IPS DF 6.9 (cell line): ENCODE measurements at regions not wholly inside any gene's neighbourhood (a gene's known extent, or its start where the extent isn't known, plus 50 kb on each side); places are given as distances from the start of the nearest gene placed in this dataset.

Source experiments
- DNase-seq: peaks from one replicate; pipeline ENCODE4 v3.0.0-alpha.2; 2013; ENCODE audit warnings: low read depth, low spot score
- H3K27ac ChIP-seq: one replicate; pipeline ENCODE4 v1.5.1; 2013; ENCODE audit warnings: low read length, control low read depth
- H3K27me3 ChIP-seq: 2 replicates; pipeline ENCODE4 v1.6.1; 2013; ENCODE audit warnings: mild to moderate bottlenecking, low read length; ENCODE audit not compliant: control insufficient read depth, insufficient read depth
- H3K36me3 ChIP-seq: 2 replicates; pipeline ENCODE4 v1.6.1; 2013; ENCODE audit warnings: low read length; ENCODE audit not compliant: control insufficient read depth, insufficient read depth
- H3K4me1 ChIP-seq: 2 replicates; pipeline ENCODE4 v1.6.1; 2013; ENCODE audit warnings: low read length; ENCODE audit not compliant: control insufficient read depth, insufficient read depth
- H3K4me3 ChIP-seq: 2 replicates; pipeline ENCODE4 v1.5.1; 2013; ENCODE audit warnings: mild to moderate bottlenecking, low read length
- H3K9me3 ChIP-seq: 2 replicates; pipeline ENCODE4 v1.6.1; 2013; ENCODE audit warnings: low read length, inconsistent platforms; ENCODE audit not compliant: control insufficient read depth, insufficient read depth
- WGBS: extraction: QIAGEN DNeasy Blood & Tissue Kit; methylation state at CpG from one replicate; pipeline ENCODE4 v1.1.7; 2013; ENCODE audit warnings: mixed read lengths, missing lambda C conversion rate; ENCODE audit not compliant: insufficient read length, insufficient coverage; 5-methylcytosine and 5-hydroxymethylcytosine counted together

DNA sequence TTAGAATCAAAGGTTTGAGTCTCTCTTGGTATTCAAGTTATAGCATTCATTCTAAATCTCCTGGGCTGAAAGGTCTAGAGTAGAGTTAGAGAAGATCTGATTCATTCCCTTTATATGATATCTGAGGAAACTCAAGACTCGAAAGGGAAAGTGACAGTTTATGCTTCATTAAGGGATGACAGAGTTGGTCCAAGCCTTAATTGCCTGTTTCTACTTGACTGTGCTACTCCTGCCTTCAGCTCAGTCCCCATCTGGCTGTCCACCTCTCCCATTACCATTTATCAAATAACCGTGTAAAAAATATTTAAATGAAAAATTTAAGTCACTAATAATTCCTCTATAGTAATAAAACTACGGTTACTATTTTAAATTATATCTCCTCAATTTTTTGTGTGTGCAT, 537.1 kb upstream of the MEX3C start:
- WGBS: no CpG with 5 or more reads among the region's 3 CpGs

DNA sequence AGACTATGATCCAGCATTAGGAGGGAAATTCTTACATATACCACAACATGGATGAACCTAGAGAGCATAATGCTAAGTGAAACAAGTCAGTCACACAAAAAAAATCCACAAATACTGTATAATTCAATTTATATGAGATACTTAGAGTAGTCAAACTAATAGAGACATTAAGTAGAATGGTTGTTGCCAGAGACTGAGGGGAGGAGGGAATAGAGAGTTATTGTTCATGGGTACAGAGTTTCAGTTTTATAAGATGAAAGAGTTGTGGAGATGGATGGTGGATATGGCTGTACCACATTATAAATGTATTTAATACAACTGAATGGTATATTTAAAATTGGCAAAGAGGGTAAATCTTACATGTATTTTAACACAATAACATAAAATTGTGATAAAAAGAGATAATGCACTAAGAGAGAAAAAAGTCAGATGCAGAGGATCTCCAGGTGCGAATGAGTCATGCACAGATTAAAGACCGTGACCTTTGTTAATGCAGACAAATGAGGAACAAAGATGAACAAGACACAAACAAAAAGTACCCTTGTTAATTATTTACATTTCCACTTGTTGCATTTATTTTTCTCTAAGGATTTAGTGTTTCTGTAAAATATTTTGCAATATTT, 541.7 kb upstream of the MEX3C start:
- Histone ChIP-seq H3K9me3 (no peaks in the 10 kb centered on the region), H3K27me3 (no peaks in the 10 kb centered on the region), H3K4me3 (no peak overlapping the region), H3K27ac (no peak overlapping the region), H3K4me1 (no peaks in the 10 kb centered on the region), H3K36me3 (no peaks in the 10 kb centered on the region)
- DNase-seq: no peak
- WGBS: no CpG with 5 or more reads among the region's 2 CpGs

More for the DNA sequence above, 537.1 kb upstream of the MEX3C start:
- Histone ChIP-seq H3K4me1 (no peaks in the 10 kb centered on the region), H3K27ac (no peak overlapping the region), H3K4me3 (no peak overlapping the region), H3K36me3 (no peaks in the 10 kb centered on the region), H3K27me3 (no peaks in the 10 kb centered on the region), H3K9me3 (no peaks in the 10 kb centered on the region)
- DNase-seq: no peak

DNA sequence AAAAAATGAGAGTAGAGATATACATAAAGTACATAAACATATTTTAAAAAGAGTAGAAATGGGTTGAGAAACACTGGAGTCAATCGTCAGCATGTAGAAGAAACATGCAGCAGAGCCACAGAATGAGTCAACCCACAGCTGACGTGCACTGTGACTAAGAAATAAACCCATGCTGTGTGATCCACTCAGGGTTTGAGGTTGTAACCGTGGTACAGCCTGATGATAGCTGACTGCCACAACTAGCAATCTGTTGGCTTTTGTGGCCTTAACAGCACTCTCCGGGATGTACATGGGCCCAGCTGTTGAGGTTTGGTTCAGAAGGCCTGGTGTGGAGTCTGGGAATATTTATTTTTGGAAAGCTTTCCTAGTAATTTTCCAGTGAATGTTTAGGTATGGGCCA, 554.4 kb upstream of the MEX3C start:
- H3K4me3 ChIP-seq: no peak overlapping the region
- no peaks in the 10 kb centered on the region for H3K4me1 ChIP-seq
- H3K27me3 ChIP-seq: no peaks in the 10 kb centered on the region
- no CpG with 5 or more reads among the region's 4 CpGs for whole genome bisulfite sequencing
- H3K36me3 ChIP-seq: no peaks in the 10 kb centered on the region
- H3K27ac ChIP-seq: no peak overlapping the region
- DNase-seq: no peak
- H3K9me3 ChIP-seq: no peaks in the 10 kb centered on the region

DNA sequence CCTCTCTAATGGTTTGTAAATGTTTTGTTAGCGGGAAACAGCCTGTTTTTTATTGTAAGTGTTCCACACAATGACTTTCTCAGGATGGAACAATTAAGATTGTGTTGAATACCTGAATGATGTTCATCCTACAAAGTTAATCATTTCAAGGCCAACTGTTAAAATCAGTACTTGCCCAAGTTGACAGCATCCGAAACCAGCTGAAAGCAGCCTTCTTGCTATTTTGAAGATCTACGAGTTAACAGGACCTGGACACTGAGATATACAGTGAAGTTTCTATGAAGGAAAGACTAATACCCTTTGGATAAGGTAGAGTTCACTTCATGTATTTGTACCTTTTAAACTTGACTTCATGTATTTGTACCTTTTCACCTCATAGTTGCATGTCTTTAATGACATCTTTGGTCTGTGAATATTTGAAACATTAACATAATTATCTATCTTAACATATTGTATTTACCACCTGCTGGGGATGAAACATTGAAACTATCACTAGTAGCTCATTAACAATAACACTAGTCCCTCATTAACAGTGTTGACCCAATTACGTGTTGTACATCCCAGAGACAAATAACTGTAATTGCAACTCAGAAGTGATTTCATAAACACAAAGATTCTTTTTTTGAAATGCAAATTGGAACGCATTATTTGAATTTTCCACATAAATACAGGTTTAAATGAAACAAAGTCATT, 556.0 kb upstream of the MEX3C start:
- H3K27me3 ChIP-seq: no peaks in the 10 kb centered on the region

DNA sequence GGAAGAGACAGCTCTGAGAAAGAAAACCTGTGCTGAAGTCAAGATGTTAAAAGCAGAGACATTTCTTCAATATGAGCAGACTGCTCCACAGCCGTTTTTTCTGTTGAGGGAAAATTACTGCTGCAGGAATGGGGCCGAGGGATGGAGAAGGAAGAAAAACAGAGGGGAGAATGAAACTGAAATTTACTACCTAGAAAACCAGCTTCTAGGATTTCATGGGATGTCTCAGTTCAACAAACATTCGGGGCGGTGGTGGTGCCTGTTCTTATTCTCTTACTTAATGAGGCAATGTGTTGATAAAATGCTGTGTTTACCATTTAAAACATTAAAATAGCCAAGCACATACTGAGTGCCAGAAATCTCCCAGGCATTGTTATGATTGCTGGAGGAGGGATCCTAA, 557.1 kb upstream of the MEX3C start:
- Histone ChIP-seq H3K9me3 (no peaks in the 10 kb centered on the region), H3K4me1 (no peaks in the 10 kb centered on the region), H3K27ac (no peak overlapping the region), H3K4me3 (no peak overlapping the region), H3K36me3 (no peaks in the 10 kb centered on the region), H3K27me3 (no peaks in the 10 kb centered on the region)
- no CpG with 5 or more reads among the region's 4 CpGs for WGBS
- DNase-seq: no peak

More for the DNA sequence above, 556.0 kb upstream of the MEX3C start:
- Histone ChIP-seq H3K9me3 (no peaks in the 10 kb centered on the region), H3K4me3 (no peak overlapping the region), H3K27ac (no peak overlapping the region), H3K4me1 (no peaks in the 10 kb centered on the region), H3K36me3 (no peaks in the 10 kb centered on the region)
- no CpG with 5 or more reads among the region's 5 CpGs for WGBS
- no peak for DNase-seq

DNA sequence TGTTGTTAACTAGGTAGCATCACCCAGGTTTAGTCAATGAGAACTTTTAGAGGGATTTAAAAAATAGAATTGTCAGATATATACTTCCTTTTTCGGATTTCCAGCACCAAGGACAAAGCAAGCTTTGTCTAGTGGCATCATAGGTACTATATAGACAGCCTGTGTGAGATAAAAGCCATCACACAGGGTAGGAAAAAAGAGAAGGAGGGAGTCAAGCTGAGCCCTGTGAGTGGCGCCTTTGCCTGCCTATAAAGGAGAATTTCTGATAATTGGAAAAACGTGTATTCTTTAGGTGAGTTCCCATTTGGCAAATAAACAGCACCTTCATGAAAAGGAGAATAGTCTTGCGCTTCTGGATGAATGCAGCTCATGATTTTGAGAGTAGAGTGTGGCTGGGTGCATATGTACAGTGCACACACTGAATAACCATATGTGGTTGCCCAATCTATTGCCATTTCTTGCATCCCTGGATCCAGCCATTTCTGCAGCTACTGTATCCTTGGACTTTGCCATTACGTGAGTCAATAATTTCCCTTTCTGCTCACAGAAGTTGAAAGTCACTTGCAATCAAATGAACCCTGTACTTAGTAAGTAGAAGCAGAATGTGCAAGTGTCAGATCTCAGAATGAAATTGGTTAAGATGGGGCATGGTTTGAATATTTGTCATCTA, 559.9 kb upstream of the MEX3C start:
- Histone ChIP-seq H3K27me3 (no peaks in the 10 kb centered on the region), H3K4me3 (no peak overlapping the region), H3K36me3 (no peaks in the 10 kb centered on the region), H3K9me3 (no peaks in the 10 kb centered on the region), H3K4me1 (no peaks in the 10 kb centered on the region), H3K27ac (no peak overlapping the region)
- no peak for DNase-seq
- no CpG with 5 or more reads among the region's 5 CpGs for WGBS

DNA sequence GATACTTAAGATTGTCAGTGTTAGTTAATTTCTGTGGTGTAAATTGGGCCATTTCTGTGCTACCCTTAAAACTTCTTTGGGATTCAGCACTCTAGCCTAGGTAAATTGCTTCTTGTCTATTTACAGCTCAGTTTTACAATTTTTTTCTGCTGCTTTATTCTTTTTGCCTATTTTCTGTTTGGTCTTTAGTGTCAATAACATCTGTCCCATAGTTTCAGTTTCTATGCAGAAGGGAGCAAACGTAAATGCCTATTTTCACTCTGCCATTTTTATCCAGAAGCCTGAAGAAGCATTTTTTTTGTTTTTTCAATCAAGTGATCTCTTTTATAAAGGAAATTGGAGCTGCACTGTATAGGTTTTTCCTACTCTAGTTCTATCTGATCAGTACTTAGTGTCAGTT, 564.9 kb upstream of the MEX3C start:
- Histone ChIP-seq H3K4me1 (no peaks in the 10 kb centered on the region), H3K27me3 (no peaks in the 10 kb centered on the region), H3K4me3 (no peak overlapping the region), H3K36me3 (no peaks in the 10 kb centered on the region), H3K9me3 (no peaks in the 10 kb centered on the region), H3K27ac (no peak overlapping the region)
- no CpG with 5 or more reads among the region's 1 CpG for WGBS
- no peak for DNase-seq

DNA sequence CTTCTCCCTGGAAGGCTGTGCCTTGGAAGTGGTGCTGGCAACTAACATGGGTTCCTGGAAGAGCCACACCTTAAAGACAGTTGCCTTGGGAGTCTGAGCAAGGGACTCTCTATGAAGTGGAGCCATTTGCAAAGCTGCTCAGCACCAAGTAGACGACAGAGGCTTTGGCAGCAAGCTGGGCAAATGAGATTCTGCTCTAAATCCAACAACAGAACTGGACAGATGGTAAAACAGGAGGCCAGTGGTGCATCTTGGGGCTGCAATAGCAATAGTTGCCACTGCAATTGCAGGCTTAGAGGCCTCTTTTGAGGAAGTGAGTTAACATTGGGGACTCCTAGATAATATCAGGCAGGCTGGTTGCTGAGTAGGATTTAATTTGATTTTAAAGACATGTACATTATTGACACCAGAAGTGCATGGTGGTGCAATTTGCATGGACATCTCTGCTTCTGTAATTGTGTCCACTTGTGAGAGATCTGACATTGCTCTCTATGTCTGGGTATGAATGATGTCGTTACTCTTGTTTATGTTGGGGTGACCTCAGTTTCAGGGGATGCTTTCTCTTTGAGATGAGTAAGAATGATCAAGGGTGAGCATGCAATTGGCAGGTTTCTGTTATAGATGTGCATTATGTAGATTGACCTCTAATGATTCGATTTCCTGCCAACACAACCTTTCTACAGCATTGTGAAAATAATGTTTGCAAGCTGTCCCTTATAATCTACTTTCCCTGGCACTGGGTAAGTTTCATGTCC, 568.3 kb upstream of the MEX3C start:
- no peak overlapping the region for H3K27ac ChIP-seq
- no CpG with 5 or more reads among the region's 3 CpGs for WGBS
- H3K36me3 ChIP-seq: no peaks in the 10 kb centered on the region

DNA sequence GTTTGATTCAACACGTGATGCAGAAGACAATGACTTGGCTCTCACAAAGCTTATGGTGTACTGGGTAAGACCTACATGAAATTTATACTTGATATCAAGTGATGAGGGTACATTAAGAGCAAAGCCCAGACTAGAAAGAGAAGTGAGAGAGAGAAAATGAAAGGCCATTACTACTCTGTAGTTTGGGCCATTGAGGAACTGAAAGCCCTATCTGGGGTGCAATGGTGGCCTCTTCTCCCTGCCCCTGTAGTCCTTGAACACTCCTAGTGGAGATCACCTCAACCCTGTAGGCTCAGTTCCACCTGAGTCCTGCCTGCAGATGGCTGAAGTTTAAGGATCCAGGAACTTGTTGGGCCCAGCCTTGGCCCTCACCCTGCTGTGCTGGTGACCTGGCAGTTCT, 569.8 kb upstream of the MEX3C start:
- no peaks in the 10 kb centered on the region for H3K9me3 ChIP-seq
- DNase-seq: no peak
- no peaks in the 10 kb centered on the region for H3K36me3 ChIP-seq
- no CpG with 5 or more reads among the region's 1 CpG for WGBS
- H3K4me3 ChIP-seq: no peak overlapping the region
- H3K27ac ChIP-seq: no peak overlapping the region
- H3K27me3 ChIP-seq: no peaks in the 10 kb centered on the region
- H3K4me1 ChIP-seq: no peaks in the 10 kb centered on the region

More for the DNA sequence above, 568.3 kb upstream of the MEX3C start:
- DNase-seq: no peak
- Histone ChIP-seq H3K4me3 (no peak overlapping the region), H3K27me3 (no peaks in the 10 kb centered on the region), H3K9me3 (no peaks in the 10 kb centered on the region), H3K4me1 (no peaks in the 10 kb centered on the region)

DNA sequence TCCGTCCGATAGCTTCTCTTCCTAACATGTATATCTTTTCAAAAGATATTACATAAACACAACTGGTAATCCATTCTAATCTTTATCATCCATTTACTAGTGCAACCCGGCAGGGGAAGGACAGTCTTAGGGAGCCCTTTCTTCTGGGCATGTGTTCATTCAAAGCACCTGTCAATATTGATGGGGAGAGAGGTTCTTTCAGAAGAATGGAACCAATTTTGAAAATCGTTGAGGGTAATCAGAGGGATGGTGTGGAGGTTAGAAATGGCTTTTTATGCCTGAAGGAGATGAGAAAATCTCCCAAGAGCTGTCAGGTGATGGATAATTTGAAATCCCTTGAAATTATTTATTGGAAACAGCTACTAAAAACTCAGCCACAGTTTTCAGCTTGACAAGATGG, 561.9 kb upstream of the DCC start:
- Histone ChIP-seq H3K27me3 (no peaks in the 10 kb centered on the region), H3K36me3 (no peaks in the 10 kb centered on the region), H3K9me3 (no peaks in the 10 kb centered on the region), H3K4me1 (no peaks in the 10 kb centered on the region), H3K4me3 (no peak overlapping the region), H3K27ac (no peak overlapping the region)
- WGBS: no CpG with 5 or more reads among the region's 4 CpGs
- no peak for DNase-seq
